HL-60 (cell line): ENCODE measurements at regions not wholly inside any gene's neighbourhood (a gene's known extent, or its start where the extent isn't known, plus 50 kb on each side); places are given as distances from the start of the nearest gene placed in this dataset.

ENCODE experiments used
- DNase-seq, 2 experiments: peaks; one replicate each; pipeline ENCODE4 v3.0.0-alpha.2; 2010 to 2020; ENCODE audit warnings: low read depth in 1 of 2, low spot score in 1 of 2
- H3K27ac ChIP-seq: fragments of 250-450 bp; sonication (Bioruptor Pico); replicated peaks from 2 replicates; pipeline ENCODE4 v1.5.1; 2020; ENCODE audit warnings: mild to moderate bottlenecking, moderate library complexity
- H3K27me3 ChIP-seq: fragments of 250-450 bp; sonication (Bioruptor Pico); 2 replicates; pipeline ENCODE4 v1.5.1; 2021; ENCODE audit warnings: mild to moderate bottlenecking, moderate library complexity; ENCODE audit not compliant: insufficient read depth, poor library complexity, severe bottlenecking
- H3K4me3 ChIP-seq: replicated peaks from 2 replicates; pipeline ENCODE4 v1.5.1; 2011; ENCODE audit warnings: mild to moderate bottlenecking, control low read depth, low read length; ENCODE audit not compliant: insufficient read depth
- GABPA ChIP-seq: IDR thresholded peaks from 2 replicates; pipeline ENCODE4 v1.6.1; 2012; ENCODE audit warnings: low read depth
- POLR2AphosphoS5 ChIP-seq: IDR thresholded peaks from 2 replicates; pipeline ENCODE4 v1.6.1; 2012; ENCODE audit warnings: low read depth
- SPI1 ChIP-seq: IDR thresholded peaks from 2 replicates; pipeline ENCODE4 v1.6.1; 2012; ENCODE audit warnings: low read depth, mild to moderate bottlenecking, borderline replicate concordance
- TF ChIP-seq, protein P1 (sequence below): IDR thresholded peaks from 2 replicates; pipeline ENCODE4 v1.6.1; 2012; ENCODE audit warnings: low read depth; ENCODE audit not compliant: insufficient replicate concordance
- TF ChIP-seq, protein P2 (sequence below): IDR thresholded peaks from one replicate; pipeline ENCODE4 v1.5.1; 2011; ENCODE audit warnings: low read length, control low read depth, inconsistent platforms; ENCODE audit not compliant: insufficient read depth

DNA sequence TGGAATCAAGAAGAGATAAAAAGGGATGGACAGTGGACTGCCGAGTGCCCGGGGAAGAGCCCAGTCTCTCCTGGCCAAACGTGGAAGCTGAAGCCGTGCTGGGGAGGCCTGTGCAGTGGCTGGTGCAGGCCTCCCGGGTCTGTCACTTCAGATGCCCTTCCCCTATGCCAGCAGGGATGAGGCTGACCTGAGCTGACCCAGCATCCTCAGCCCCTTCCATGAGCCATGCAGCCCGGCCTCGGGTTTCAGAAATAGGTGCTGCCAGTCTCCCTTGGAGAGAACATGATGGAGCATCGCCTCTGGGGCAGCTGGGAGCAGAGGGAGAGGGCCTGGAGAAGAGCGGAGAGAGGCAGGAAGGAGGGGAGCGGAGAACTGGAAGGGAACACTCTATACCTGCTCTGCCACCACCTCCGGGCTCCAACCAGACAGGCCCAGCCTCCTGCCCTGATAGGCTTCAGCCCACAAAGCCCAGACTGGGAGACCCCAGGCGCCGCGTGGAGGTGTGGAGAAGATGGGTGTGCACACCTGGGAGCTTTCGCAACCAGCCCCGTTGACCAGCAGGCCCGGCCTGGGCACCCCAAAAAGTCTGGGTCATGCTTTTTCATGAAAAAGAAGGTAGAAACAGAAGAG, 68.6 kb upstream of the PPP2R2D start:
- Histone ChIP-seq H3K27me3 (no peaks in the 10 kb centered on the region), H3K4me3 (no peak overlapping the region), H3K27ac (no peak overlapping the region)
- no peak for DNase-seq
- TF ChIP-seq, protein P1, sequence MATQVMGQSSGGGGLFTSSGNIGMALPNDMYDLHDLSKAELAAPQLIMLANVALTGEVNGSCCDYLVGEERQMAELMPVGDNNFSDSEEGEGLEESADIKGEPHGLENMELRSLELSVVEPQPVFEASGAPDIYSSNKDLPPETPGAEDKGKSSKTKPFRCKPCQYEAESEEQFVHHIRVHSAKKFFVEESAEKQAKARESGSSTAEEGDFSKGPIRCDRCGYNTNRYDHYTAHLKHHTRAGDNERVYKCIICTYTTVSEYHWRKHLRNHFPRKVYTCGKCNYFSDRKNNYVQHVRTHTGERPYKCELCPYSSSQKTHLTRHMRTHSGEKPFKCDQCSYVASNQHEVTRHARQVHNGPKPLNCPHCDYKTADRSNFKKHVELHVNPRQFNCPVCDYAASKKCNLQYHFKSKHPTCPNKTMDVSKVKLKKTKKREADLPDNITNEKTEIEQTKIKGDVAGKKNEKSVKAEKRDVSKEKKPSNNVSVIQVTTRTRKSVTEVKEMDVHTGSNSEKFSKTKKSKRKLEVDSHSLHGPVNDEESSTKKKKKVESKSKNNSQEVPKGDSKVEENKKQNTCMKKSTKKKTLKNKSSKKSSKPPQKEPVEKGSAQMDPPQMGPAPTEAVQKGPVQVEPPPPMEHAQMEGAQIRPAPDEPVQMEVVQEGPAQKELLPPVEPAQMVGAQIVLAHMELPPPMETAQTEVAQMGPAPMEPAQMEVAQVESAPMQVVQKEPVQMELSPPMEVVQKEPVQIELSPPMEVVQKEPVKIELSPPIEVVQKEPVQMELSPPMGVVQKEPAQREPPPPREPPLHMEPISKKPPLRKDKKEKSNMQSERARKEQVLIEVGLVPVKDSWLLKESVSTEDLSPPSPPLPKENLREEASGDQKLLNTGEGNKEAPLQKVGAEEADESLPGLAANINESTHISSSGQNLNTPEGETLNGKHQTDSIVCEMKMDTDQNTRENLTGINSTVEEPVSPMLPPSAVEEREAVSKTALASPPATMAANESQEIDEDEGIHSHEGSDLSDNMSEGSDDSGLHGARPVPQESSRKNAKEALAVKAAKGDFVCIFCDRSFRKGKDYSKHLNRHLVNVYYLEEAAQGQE: no peak
- TF ChIP-seq, protein P2, sequence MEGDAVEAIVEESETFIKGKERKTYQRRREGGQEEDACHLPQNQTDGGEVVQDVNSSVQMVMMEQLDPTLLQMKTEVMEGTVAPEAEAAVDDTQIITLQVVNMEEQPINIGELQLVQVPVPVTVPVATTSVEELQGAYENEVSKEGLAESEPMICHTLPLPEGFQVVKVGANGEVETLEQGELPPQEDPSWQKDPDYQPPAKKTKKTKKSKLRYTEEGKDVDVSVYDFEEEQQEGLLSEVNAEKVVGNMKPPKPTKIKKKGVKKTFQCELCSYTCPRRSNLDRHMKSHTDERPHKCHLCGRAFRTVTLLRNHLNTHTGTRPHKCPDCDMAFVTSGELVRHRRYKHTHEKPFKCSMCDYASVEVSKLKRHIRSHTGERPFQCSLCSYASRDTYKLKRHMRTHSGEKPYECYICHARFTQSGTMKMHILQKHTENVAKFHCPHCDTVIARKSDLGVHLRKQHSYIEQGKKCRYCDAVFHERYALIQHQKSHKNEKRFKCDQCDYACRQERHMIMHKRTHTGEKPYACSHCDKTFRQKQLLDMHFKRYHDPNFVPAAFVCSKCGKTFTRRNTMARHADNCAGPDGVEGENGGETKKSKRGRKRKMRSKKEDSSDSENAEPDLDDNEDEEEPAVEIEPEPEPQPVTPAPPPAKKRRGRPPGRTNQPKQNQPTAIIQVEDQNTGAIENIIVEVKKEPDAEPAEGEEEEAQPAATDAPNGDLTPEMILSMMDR: no peak
- TF ChIP-seq POLR2AphosphoS5: no peak
- no peak for TF ChIP-seq GABPA
- TF ChIP-seq SPI1: no peak

DNA sequence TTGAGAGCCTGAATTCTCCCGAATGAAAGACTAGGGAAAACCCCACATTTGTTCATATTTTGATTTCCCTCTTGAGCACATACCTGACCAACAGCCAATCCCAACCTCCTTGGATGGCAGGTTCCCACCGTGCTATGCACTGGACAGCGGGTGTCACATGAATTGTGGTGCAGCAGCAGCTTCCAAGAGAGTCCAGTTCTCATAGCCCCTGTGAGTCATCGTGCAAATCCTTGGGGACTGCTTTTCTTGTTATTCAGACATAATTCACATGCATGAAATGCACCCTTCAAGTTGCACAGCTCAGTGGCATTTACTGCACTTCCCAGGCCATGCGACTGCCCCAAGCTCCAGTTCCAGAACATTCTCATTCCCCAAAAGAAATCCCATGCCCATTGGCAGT, 67.8 kb upstream of the PPP2R2D start:
- H3K4me3 ChIP-seq: no peak overlapping the region
- DNase-seq: no peak
- TF ChIP-seq, protein P1: no peak
- TF ChIP-seq SPI1 (no peak), GABPA (no peak)
- H3K27me3 ChIP-seq: peaks cover 1% of the 10 kb centered on the region
- no peak overlapping the region for H3K27ac ChIP-seq

DNA sequence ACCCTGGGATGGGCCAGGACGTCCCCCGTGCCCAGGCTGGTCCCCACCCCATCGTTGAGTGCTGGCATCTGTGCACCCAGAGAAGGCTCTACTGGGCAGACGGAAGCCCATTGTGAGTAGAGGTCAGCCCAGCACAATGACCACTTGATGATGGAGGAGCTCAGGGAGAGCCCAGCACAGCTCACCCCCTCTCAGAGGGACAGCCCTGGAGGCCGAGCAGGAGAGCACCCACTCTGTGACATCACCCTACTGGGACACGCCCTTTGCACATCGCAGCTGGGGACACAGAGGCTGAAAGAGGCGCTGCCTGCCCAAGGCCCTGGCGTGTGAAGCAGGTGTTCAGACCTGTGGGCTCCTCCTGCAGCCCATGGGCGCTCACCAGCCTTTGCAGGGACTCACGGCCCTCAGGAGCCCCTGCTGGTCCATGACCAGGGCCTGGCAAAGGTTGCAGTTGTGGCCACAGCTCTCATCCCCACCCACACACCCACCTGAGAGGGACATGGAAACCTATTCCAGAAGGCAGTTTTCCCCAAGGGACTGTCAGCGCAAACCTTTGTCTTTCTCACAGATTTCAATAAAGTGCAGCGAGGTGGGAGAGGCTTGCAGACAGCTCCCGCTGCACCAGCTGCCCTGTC, 67.2 kb upstream of the PPP2R2D start:
- H3K27me3 ChIP-seq: peaks cover 2% of the 10 kb centered on the region
- DNase-seq: no peak

More for the DNA sequence above, 67.2 kb upstream of the PPP2R2D start:
- TF ChIP-seq POLR2AphosphoS5: no peak
- TF ChIP-seq, protein P2: no peak
- TF ChIP-seq SPI1: no peak
- no peak for TF ChIP-seq GABPA
- TF ChIP-seq, protein P1: no peak
- no peak overlapping the region for H3K27ac ChIP-seq
- no peak overlapping the region for H3K4me3 ChIP-seq
